Retina (tissue), 1 donor: ENCODE measurements at regions not wholly inside any gene's neighbourhood (a gene's known extent, or its start where the extent isn't known, plus 50 kb on each side); places are given as distances from the start of the nearest gene placed in this dataset.

Experiments used
- DNase-seq: peaks from one replicate; pipeline ENCODE4 v3.0.0-alpha.2; 2016

DNA sequence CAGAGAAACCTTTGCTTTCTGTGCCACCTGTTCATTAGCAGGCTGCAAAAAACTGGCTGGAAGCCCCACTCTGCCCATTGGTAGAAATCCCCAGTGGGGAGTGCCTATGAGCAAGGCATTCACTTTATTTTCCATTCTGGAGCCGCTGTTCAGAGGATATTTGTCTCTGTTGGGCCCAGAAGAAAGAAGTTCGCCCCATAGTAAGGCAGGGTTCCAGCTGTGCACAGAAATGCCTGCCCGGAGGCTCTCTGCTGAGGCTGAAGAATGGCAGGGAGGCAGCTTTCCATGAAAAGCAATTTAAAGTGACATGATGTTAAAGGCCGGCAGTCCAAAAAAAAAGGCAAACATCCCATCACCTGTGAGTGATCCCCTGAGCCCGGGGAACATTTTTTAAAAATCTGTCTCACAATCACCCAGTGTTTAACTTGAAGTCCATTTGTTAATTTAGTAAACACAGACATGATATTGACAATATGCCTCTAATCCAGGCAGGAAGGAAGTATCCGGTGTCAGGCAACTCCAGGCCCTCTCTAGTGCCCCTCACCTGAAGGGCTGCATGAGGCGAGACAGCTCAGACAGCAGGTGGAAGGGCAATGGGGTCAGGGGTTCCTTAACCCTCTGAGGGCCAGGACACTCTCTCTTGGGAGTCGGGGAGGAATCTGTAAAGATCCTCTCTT lies 265.1 kb upstream of the SIX2 start:
- DNase-seq: peak; percentile 44

DNA sequence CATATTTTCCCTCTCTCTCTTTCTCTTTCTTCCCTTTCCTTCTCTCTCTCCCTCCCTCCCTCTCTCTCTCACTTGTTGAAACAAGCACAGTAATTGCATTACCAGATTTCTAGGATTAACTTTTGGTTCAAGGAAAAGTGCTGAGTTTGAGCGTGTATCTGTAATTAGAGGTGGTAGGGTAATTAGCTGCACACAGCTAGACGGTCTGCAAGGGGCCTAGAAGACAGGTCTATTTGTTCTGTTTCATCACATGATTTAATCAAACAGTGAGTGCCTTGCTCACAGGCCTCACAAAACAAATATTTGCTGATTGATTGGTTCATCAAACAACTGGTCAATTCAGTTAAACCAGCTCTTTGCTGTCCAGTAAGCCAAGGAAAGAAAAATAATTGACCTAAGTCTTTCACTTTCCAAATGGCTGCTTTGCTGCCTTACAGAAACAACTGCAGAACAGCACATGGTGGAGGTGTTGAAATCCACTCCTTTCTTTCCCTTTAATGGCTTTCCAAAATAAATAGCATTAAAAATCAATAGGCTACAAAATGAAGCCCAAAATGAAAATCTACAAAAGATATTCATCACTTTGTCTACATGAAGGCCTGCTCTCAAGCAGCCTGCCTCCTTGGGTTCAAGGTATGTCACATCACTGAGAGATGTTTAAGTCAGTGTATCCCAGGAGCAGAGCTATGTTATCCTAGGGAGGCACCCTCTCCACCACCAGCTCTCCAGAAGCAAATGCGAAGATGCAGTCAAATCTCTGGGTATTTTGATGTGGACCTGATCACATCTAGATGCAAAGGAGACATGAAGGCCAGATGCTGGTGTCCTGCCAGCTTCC lies 264.4 kb upstream of the SIX2 start:
- no peak for DNase-seq

DNA sequence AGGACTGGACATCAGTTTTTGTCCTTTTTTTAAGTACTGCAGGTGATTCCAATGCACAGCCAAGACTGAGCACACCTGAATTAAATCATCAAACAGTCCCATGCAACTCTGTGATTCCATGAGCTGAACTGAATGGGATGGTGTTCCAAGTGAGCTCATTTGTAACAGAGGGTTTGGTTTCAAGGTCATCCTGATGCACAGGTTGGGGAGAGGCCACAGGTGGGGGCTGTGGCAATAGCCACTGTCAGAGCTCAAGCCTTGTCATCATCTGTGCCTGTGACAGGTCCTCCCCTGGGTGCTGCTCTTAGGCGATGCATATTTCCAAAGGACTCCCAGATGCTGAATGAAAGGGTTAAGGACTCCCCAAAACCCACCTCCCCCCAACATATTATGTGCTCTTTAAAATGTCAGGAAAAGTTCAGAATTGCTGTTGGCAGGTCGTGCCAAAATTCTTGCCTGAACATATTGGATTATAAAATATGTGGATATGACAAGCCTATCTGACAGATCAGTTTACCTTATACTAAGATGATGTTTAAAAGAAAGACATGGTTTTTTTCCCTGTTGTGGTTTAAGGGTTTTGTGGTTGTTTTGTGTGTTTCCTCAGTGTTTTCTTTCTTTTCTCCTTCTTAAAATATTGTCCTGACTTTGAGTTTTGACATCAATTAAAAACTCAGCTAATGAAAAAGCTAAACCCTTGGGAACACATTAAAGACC lies 263.5 kb upstream of the SIX2 start:
- no peak for DNase-seq

DNA sequence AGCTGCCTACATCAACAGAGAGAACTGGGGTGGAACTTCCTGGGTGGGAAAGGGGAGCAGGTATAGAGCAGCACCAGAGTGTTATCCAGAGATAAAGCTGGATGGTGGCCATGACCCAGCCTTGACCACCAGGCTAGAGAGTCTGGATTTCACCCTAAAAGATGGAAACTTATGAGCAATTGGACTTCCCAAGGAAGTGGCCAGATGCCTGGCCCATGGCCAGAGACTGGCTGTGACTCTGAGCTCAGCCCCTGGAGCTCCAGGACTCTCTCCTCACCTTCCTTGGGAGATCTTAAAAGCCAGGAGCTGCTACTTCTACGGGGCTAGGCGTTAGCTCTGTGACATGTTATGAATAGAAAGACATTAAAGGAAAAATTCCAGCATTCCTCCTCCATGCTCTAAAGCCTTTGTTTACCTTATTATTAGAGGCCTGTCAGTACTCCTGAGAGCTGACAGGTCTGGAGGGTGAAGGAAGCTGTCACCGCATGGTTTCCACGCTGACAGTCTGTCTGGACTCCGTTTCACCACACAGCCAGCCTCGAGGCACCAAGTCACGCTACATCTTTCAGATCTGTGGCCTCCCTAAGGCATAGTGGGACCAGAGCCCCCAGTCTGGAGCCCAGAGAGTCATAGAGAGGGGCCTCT lies 260.0 kb upstream of the SIX2 start:
- DNase-seq: no peak

- DNase-seq: no peak
These were observed 259.4 kb upstream of the SIX2 start for GRCh38 chr2:45268631-45269030.

DNA sequence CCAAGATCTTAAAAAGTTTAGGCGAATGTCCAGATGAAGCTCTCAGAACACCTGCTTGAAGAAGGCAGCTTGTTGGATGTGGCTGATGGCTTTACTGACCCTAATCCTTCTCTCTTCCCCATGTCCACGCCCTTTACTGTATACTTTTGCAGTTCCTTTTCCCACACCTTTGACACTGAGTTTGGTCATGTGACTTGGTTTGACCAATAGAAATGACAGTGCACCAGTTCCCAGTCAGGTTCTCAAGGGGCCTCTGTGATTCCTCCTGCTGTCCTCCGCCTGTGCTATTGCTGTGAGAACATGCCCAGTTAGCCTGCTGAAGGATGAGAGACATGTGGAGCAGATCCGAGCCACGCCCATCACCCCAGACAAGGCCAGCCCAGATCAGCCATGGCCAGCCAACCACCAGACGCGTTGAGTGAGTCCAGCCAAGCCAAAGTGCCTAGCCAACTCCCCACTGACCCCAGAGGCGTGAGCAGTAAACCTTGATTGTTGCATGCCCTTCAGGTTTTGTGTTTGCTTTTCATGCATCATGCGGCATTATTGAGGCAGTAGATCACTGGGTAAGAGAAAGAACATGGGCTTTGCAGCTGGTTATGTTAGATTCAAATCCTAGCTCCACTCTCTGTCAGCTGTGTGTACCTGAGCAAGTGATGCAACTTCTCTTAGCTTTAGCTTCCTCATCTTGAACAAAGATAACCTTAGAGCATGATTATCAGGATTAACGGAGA lies 258.0 kb upstream of the SIX2 start:
- no peak for DNase-seq

- DNase-seq: no peak
These were observed 256.1 kb upstream of the SIX2 start for GRCh38 chr2:45265336-45265735.

GRCh38 chr2:45264227-45265225 lies 255.3 kb upstream of the SIX2 start:
- DNase-seq: no peak

DNA sequence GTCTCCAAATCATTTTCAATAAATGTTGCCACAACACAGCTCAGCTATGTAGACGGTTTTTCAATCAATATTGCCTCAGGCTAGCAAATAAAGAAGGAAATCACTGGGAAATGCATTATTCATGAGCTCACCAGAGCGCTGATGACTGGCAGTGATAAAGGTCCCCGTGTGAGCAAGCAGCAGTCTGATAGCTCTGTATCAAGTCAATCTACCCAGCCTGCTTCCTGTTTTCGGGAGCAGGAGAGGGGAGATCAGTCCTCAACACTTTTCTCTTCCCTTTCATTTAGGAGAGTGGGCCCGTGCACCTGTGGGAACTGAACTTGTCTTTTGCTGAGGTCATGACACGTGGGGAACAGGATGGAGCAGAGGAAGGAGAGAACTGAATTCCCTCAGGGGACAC lies 253.9 kb upstream of the SIX2 start:
- peak; percentile 65 for DNase-seq

GRCh38 chr2:45261746-45262145 lies 252.5 kb upstream of the SIX2 start:
- no peak for DNase-seq

DNA sequence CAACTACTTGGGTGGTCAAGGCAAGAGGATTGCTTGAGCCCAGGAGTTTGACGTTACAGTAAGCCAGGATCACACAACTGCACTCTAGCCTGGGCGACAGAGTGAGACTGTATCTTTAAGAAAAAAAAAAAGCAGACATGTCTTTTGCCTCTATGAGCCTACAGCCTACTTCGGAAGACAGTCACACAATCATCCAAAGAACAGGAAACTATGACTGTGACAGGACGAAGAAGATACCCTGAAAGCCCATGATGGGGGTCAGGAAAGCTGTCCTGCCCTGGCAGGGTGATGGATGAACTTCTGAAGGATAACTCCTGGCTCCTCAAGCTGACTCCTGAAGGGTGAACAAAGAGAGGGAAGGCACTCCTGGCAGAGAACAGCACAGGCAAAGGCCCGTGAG lies 251.7 kb upstream of the SIX2 start:
- DNase-seq: no peak

GRCh38 chr2:45259547-45260160 lies 250.4 kb upstream of the SIX2 start:
- DNase-seq: no peak

- no peak for DNase-seq
These were observed 249.9 kb upstream of the SIX2 start for GRCh38 chr2:45259138-45259537.

DNA sequence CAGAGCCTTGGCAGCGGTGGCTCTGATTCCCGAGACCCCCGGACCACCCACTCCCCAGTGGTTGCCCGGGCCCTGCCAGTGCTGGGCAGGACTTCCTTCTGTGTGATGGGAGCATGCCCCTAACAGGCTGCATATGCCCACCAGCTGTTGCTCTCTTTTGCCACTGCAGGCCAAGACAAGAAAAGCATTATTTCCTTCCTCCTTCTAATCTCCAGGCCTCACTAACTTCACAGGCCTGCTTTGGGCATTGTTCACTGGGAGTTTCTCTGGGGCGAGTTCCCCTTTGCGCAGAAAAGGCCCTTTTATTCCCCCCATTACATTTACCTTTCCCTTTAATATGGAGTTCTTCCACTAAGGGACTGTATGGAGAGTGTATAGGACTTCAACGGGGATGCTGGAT lies 249.1 kb upstream of the SIX2 start:
- DNase-seq: no peak

GRCh38 chr2:45257820-45258219 lies 248.6 kb upstream of the SIX2 start:
- DNase-seq: peak; percentile 52

DNA sequence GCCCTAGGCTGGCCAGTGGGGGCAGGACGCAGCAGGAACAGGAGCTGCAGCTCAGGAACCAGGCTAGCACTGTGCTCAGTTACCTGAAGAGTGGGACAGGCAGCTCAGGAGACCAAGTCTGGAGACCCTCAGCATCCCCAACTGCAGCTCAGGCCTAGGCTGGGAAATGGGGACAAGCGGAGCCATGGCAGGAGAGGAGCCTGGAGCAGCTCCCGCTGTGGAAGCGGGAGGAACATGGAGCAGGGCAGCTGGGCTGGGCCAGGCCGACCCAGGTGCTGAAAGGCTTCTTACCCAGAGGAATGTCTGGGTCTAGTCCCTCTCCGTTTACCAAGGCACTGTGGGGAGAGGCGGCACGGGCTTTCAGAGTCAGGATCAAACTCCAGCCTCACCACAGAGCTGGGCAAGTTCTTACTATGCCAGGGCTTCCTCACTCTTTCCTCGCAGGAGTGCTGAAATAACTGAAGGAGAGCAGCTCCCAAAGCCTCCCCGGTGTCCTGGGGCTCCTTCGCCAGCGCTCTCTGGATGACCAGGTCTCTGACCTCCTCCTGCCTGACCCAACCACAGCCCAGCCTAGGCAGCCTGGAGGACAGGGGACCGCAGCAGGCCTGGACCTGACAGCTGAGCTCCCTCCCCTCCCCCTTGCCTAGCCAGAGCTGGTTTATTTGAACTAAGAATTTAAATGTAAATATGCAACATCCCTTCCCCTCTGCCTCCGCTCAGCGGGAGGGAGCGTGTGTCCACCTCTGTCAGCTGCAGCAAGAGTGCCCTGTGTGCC lies 247.8 kb upstream of the SIX2 start:
- DNase-seq: no peak

- no peak for DNase-seq
These were observed 247.1 kb upstream of the SIX2 start for GRCh38 chr2:45256173-45256866.

DNA sequence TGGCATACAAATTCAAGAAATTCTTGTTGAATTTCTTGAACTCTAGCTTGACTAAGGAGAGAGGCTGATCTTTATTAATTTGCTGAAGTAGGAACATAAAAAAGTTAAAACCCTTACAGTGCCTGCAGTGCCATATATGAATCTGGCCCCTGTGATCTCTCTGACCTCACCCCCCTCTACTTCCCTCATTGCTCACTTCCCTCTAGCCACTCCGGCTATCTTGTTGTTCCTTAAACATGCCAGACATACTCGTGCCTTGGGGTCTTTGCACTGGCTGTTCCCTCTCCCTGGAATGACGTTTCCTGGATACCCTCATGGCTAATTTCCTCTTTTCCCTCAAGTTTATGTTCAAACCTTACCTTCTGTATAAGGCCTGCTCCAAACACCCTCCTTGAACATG lies 246.3 kb upstream of the SIX2 start:
- DNase-seq: no peak

DNA sequence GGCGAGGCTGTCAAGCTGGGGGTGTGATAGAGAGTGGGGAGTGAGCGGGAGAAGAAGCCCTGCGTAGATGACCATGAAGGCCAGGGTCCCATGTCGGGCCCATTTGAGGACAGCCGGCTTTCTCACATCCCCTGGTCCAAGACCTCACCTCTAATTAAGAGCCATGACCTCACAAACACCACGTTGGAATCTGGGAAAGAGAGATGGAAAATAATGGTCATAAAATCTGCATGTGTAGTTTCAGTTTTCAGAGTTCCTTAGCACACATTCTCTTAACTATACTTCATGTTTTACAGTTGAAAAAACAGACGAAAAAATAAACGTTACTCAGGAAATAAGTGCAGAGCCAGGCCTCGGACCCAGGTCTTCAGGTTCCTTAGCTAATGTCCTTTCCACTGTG lies 244.8 kb upstream of the SIX2 start:
- no peak for DNase-seq
